Astrocyte of the hippocampus (primary cell): ENCODE measurements at regions not wholly inside any gene's neighbourhood (a gene's known extent, or its start where the extent isn't known, plus 50 kb on each side); places are given as distances from the start of the nearest gene placed in this dataset.

Experiments used
- DNase-seq: peaks from one replicate; pipeline ENCODE4 v3.0.0; 2011; ENCODE audit warnings: low read depth, low spot score

DNA sequence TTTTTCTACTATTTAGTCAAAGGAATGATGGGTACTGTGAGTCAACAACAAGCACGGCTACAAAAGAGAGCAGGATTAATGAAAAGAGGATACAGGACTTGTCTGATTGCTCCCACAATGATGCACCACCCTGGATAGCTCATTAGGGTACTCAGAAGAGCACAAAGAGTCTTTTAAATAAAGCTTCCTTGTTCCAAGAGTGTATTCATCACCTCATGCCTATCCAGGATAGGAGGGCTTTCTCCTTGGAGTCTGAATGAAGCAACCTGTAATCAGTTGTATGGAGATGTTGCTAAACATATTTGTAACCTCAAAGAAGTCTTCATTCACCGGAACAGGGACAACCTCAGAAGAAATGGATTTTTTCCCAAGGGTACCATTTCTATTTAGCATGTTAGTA lies 219.5 kb upstream of the TMEM161B start:
- no peak for DNase-seq

DNA sequence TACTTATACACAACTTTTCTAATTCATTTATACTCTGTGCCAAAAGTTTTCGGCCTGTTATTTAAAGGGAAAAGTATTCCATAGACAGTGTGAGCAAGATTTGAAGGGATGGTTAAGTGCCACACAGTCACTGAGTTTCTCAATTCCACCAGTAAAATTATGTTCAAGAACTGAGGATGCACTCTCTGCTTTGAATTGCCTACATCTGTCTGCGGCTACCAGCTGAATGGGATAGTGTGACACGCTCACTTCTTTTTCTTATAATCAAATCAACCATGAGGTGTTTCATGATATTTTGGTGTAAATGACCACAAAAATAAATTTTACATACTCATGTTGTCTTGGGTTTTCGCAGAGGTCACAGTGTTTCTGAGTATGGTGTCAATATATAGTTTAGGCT lies 218.4 kb upstream of the TMEM161B start:
- DNase-seq = no peak

DNA sequence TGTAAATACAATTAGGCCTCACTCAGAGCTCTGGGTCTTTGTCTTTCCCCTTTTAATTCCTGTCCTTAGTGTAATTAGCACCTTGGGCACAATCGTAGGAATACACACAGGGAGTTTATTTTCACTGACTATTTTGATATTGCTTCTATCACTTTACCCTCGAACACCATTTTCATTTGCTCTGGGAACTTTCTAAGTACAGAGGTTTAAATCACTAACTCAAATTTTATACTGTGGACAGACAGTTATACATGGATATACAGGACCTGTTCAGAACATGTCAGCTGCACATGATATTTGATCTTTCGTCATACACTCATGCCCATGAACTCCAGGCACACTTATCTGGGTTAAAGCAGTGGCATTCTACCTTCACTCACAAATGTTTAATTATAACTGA lies 217.8 kb upstream of the TMEM161B start:
- peak; percentile 63 for DNase-seq

GRCh38 chr5:88485531-88485930 lies 216.9 kb upstream of the TMEM161B start:
- no peak for DNase-seq

GRCh38 chr5:88483964-88484672 lies 215.5 kb upstream of the TMEM161B start:
- peak; percentile 48 for DNase-seq

- DNase-seq = no peak
Measured at GRCh38 chr5:88480801-88481499, 212.3 kb upstream of the TMEM161B start.

GRCh38 chr5:88480245-88480644 lies 211.6 kb upstream of the TMEM161B start:
- peak; percentile 53 for DNase-seq

DNA sequence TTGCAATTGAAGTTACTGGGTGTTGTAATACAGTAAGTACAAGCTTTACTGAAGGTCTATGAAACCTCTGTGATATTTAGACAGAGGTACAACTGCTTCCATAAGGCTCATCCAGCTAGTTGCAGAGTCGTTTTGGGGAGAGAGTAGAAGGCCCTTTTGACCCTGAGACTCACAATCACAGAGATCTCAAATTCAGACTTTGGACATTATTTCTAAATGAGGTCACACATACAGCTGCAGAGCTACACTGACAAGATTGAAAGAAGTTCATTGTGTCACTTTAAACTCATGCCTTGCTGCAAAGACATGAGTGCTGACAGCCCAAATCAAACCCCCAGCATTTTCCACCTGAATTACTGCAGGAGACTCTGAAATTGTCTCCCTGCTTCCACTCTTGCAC lies 205.9 kb upstream of the TMEM161B start:
- DNase-seq = no peak

DNA sequence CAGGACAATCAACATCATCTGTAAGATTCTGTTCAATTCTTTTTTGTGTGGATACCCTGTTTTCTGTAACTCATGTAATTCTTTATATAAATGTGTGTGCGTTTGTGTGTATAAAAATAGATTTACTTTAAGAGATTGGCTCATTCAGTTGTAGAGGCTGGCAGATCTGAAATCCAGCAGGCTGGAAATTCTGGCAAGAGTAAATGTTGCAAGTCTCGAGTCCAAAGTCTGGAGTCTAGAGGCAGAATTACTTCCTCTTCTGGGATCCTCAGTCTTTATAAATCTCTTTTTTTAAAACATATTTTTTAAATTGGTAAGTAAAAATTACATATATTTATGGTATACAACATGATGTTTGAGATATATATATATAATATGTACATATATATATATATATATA lies 202.1 kb upstream of the TMEM161B start:
- no peak for DNase-seq

DNA sequence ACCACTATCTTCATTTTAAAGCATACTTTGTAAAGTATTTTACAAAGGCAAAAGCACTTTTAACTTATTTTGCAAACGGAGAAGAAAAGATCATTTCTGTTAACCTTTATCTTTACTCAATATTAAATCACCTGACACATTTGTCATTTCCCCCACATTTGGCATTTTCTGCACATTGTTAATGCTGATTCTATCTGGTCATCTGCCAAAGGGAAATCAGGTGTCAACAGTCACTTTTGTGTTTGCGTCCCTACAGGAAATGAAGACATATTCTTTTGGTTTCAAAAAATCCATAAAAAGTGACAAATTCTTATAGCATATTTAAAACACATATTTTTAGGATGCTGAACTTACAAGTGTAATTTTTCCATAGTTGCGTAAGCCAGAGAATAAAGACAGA lies 191.3 kb upstream of the TMEM161B start:
- DNase-seq = no peak

DNA sequence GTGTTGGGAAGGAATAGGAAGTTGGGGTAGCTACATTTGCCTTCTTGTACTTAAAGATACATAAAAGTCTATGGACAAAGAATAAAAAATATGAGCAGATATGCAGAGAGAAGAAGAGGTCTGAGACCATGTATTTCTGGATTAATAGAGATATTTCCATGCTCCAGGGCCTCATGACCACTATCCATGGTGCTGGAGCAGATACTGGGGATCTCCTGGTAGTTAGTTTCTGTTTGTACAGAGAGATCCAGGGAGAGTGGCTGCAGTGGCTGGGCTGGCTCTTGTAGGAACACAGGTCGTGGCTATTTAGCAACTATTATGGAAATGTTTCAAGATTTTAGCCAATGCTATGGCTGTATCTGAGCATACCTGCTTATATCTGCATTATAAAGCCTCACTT lies 184.2 kb upstream of the TMEM161B start:
- DNase-seq = peak; percentile 71

DNA sequence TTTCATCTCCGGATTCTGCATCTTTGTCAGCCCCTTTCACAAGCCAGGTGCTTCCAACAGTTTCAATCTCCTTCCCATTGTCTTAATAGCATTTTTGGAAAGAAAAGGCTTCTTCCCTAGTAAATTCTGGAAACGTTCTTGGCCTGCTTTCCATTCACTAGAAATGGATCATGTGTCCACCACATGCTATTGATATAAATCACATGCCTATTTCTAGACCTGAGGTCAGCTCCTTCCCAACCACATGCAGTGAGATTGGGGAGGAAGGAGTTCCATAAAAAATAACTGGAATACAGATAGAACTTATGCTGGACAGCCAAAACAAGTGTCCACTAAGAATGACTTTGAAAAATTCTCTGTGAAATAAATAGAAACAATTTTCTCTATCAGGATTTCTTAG lies 181.6 kb upstream of the TMEM161B start:
- DNase-seq = no peak

DNA sequence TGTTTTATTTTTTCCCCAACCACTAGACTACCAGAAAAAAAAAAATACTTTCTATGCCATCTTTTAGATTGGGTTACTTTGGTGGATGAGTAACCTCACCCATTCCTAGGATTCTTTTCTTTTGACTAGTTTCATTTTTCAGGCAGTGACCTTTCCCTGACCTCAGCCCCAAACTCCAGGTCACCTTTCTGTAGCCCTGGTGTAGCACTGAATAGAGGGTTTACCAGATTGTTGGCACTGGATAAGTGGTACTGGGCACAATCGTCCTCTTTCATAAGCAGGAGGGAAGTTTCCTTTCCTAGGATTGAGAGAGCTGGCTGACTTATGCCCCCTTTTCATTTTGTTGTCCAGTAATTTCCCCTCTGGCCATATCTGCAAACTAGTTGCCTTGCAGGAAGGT lies 169.4 kb upstream of the TMEM161B start:
- DNase-seq = peak; percentile 80

- DNase-seq = no peak
Measured at GRCh38 chr5:88436290-88436689, 167.6 kb upstream of the TMEM161B start.

GRCh38 chr5:88428633-88429032 lies 160.0 kb upstream of the TMEM161B start:
- DNase-seq = no peak

DNA sequence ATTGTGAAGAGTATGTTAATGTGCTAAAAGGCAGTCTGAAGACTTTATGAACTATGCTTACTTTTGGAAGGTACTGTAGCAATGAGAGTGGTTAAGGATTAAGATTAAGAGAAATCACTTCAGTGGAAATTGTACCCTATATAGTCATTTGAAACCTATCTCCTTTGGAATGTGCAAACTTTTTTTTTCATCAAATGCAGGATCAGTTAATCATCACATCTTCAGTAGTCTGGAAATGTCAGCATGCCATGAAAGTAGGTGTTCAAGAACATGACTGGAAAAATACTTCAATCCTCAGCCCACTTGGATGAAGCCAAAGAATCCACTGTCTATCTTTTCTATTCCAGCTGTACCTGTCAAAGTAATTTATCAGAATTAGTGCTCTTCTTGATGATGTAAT lies 157.8 kb upstream of the TMEM161B start:
- peak; percentile 4 for DNase-seq

GRCh38 chr5:88425124-88425523 lies 156.5 kb upstream of the TMEM161B start:
- DNase-seq = no peak

DNA sequence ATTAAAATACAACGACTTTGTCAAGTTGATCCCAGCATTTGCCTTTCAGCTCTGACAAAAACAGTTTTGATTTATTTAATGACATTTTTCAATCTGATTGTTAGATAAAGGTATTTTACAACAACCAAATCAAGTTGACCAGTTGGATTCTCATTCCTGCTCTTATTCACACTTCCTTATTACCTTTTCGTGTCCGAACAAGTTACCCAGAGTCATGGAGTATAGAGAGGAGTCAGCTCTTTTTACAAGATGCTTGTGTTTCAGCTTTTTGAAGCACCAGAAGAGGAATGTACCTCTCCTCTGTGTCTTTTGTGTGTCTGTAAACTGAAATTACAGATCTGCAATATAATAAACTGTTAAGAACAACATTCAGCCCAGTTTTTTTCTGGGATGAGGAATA lies 151.3 kb upstream of the TMEM161B start:
- DNase-seq = no peak

GRCh38 chr5:88407341-88407740 lies 138.7 kb upstream of the TMEM161B start:
- DNase-seq = no peak

- DNase-seq = peak; percentile 14
Measured at GRCh38 chr5:88405783-88406182, 137.1 kb upstream of the TMEM161B start.

DNA sequence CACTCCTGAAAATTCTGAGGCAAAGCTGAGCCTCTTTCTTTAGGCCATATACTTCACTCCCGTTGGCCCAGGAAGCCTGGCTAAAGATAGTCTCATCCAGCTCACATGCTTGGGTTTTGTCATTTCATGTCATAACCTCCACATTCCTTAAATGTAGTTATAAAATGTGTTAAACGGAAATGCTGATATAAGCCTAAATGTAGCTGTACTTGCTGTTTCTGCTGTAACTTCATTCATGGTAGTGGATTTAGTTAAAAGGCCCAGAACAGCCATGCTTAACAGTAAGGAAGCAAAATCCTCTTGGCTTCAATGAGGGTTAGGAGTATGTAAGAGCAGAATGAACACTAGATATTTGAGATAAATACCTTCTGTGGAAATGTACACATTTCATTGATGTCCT lies 135.8 kb upstream of the TMEM161B start:
- no peak for DNase-seq

DNA sequence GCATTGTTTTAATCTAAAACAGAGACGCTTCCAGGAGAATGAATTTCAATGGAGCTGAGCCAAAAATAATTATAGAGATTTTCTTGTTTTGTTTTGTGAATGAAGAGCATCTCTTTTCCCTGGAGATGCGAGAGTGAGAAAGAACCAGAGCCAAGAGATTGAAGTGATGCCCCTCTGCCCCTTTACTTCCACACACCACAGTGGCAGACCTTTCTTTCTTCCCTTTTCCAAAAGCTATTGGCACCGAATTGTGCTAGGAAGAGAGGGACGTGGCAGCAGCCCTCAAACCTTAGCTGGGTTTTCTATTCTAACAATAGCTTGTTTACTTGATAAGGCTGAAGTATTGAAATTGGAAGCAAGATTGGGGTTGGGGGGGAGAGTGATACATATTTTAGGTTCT lies 133.0 kb upstream of the TMEM161B start:
- peak; percentile 27 for DNase-seq

- DNase-seq = peak; percentile 5
Measured at GRCh38 chr5:88401228-88401627, 132.6 kb upstream of the TMEM161B start.
